SKM-1 (cell line): ENCODE measurements at regions not wholly inside any gene's neighbourhood (a gene's known extent, or its start where the extent isn't known, plus 50 kb on each side); places are given as distances from the start of the nearest gene placed in this dataset.
"Not testable (repeated sequence)": the region's sequence is repeated elsewhere in the genome, so short reads cannot be mapped to it uniquely, and the experiment has no call there.

ENCODE experiments used
- DNase-seq: peaks from one replicate; lab custom pipeline; 2025; ENCODE audit not compliant: unreplicated experiment; lab: John Stamatoyannopoulos, UW

DNA sequence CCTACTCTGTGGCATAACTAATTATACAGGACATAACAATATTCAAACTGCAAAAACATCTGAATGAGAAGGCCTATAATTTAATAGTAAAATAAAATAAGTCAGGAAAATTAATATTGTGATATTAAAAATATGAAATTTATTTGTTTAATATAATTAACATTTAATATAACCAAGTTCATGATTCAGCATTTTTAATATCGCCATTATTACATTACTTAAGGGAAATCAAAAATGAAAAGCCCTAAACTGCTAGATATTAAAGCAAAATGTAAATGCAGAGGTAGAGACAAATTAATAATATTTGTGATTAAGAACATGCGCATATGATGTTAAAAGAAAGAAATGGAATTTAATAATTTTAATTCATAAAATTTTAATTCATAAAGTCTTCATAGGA is 683.4 kb upstream of the EYS start:
- DNase-seq = no peak

DNA sequence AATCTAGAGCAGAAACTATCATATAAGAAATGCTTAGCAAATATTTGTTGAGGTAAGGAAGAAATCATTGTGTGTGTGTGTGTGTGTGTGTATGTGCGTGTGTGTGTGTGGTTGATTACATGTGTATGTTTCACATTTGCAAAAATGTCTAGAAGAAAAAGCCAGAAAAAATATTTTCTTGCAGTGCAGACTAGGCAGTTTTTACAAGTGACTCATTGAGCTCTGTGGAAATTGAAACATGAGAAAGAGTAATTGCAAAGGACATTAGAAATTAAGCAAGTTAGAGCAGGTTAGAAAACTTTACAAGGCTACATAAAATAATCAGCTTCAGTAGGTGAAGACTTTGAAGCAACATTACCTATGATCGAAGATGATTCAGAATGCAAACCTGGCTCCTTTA is 669.0 kb upstream of the EYS start:
- DNase-seq = no peak

DNA sequence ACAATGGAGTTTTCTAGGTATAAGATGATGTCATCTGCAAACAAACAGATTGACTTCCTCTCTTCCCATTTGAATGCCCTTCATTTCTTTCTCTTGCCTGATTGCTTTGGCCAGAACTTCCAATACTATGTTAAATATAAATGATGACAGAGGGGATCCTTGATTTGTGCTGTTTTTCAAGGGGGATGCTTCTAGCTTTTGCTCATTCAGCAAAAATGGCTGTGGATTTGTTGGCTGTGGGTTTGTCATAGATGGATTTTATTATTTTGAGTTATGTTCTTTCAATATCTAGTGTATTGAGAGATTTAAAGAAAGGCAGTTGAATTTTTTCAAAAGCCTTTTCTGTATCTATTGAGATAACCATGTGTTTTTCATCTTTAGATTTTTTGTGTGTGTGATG is 662.4 kb upstream of the EYS start:
- no peak for DNase-seq

DNA sequence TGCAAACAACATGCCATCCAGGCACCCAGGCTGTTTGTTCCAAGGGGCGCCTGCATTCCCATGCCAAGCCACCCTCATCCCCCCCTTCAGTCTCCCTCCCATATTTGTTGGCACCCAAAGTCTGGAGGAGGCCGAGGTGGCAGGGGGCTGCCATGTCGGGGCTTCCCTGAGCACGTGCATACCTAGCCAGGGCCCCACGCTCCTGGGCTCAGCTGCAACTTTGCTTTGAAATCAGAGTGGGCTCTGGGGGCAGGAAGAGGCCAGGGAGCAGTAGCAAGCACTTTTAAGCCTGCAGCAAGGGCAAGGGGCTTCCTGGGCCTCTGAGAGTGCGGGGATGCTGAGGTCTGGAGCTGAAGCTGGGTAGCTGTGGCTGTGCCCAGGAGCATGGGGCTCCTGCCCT is 655.9 kb upstream of the EYS start:
- DNase-seq = no peak

DNA sequence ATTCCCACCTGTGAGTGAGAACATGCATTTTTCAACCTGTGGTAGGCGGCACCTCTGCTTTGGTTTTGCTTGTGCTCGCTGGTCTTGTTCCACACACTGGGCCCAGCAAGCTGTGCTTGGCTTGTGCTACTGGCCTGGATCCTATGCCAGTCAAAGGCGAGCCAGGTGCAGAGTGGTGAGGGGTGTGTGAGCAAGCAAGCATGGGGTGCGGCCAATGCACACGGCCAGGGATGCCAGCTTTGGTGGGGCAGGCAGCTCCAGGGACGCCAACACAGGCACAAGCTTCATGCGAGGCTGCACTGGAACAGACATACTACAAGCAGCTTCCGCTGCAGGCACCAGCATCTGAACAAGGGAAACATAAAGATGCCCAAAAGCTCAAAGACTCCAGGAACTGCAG is 654.9 kb upstream of the EYS start:
- DNase-seq = no peak

DNA sequence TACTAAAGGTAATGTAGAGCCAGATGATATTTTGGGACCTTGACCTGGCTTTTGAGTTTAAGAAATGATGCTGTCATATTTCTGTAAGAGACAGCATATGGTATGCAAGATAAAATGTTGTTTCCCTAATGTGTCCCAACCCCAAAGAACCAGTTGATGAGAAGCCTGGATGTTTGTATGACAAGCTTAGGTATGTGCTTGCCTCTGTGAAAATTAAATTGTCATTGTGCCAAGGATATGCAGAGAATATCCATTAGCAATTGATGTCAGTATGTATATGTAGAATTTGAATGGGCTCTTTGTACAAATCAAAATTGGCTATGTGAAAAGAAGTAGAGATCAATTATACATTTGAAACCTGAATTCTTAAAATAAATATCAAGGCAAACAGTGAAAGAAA is 650.8 kb upstream of the EYS start:
- DNase-seq = no peak

DNA sequence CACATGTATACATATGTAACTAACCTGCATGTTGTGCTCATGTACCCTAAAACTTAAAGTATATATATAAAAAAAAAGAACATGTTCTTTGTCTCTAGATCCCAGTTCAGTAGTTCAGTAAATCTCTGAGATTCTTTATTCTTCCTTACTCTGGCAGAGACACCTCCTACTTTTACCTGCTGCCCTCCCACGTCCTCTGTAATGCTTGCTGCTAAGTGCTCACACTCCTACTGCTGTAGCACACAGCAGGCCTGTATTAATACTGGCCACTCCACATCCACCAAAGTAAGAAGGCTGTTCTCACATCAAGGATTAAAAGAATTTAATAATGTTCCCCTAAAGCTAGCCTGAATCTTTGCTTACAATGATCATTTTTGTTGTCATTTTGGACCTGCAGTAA is 648.4 kb upstream of the EYS start:
- no peak for DNase-seq

DNA sequence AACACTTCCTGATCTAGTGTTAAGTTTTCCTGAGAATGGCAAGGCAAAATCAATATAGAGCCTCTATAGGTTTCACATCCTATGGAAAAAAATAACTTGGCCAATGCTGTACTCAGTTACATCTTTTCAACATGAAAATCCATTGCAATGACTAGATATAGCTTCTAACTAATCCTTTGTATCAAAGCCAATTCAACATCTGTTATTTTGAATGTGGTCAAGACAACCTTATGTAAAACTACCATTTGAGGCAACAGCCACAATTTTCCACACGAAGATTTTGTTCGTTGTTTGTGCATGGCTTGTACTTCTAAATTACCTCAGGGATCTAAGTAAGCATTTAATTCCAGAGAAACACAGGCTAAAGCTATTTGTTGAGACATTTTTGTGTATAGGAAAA is 637.8 kb upstream of the EYS start:
- DNase-seq = no peak

DNA sequence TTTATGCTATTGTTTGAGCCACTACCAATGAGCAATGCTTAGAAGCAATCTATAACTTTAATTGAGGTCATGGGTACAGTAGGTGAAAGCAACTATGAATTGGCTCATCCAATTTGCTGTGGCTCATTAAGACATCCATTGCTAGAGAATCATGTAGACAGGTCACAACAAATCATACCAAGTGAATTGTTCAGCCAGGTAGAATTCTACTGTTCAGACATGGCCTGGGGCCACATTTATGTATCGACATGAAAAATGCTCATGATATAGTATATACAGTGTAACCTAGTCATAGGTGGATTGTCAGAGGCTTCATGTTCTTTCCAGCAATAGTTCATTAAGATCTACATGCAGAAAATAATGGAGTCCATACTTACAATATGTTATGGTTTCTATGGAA is 633.7 kb upstream of the EYS start:
- DNase-seq = no peak

DNA sequence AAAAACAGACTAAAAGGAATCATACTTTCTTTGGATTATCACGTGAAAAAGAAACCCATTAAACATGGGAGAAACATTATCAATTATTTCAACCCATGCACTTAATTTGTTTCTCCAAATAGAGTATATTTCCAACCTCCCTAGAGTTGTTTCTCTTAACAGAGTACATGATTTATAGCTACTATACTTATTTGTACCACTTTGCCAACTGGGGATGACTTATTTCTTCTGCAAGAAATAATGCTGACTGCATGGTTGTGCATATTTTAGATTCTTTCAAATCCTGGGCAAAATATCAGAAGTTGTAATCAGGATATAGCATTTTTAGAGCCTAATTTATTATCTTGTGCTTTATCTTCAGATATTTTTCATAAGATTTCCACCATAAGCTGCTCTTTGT is 629.1 kb upstream of the EYS start:
- no peak for DNase-seq

DNA sequence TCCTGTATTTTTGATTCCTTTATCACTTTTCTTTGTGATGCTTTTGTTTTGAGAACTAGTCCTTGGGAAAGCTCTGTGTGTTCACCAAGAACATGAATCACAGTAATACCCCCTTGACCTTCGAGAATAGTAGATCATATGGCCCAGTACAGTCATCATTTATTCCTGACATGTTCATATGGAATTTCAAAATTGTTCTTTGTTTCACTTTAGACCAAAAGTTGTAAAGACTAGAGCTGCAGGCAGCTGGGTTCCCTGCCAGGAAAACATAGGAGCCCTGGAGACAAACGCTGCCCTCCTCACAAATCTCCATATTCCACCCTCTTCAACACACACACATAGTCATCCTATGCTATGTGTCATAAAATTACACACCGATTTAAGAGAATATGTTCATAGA is 621.2 kb upstream of the EYS start:
- DNase-seq = no peak

DNA sequence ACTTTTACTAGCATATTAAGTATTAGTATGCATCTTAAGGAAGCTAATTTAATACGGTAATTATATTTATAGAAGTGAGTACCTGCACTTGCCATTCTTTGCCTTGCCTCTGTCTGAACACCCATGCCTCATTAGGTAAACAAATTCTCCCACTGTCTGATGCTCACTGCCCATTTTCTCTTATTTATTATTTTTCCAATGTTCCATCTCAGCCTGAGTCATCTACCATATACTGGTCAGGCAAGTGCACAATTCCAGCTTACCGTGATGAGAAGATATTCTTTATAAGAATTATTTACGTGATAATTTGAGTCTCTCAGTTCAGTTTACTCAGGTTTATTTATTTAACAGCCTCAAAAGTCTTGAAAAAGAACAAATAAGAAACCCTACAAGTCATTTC is 619.2 kb upstream of the EYS start:
- DNase-seq = no peak

DNA sequence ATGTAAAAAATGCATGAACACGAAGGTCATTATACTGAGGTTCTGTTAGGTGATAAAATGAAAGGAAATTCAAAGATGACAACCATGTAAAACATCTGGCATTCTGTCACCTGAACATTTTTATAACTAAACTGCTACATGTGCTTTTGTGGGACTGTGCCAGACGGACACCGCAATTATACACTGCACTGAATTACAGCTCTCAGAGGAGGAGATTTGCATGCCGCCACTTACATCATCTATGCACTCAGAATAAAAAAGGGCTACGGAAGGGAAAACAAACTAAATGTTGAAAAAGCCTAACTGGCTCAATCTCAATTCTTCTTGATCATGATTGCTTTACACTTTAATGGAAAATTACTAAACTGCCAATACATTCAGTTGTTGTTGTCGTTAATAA is 614.0 kb upstream of the EYS start:
- no peak for DNase-seq

DNA sequence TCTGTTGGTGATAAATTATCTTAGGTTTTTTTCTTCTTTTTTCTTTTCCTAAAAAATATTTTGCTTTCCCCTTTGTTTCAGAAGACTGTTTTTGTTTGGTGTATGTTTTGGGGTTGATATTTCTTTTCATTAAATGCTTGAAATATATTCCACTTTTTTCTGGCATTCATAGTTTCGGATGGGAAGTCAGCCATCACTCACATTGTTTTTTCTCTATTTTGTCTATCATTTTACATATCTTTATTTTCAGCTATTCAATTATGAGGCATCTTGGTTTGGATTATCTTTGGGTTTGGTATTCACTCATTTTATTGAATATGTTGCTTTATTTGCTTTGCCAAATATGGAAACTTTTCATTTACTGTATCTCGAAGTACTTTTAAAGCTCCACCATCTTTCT is 600.5 kb upstream of the EYS start:
- DNase-seq = no peak

DNA sequence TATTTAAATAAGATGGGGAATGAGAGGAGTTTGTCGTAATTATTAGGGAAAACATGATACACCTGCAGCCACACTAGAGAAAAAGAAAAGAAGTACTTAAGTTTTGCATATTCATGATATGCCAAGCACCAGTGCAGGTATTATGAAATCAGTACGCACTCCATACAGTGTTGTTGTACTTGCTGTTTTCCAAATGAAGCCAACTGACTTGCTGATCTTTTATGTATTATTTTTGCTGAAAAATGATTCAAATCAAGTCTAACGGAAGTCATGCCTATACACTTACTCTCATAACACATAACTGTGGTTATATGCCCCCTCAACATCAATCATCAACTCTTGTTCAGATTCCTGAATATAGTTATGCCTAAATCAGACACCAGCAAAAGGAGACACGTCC is 584.9 kb upstream of the EYS start:
- no peak for DNase-seq

DNA sequence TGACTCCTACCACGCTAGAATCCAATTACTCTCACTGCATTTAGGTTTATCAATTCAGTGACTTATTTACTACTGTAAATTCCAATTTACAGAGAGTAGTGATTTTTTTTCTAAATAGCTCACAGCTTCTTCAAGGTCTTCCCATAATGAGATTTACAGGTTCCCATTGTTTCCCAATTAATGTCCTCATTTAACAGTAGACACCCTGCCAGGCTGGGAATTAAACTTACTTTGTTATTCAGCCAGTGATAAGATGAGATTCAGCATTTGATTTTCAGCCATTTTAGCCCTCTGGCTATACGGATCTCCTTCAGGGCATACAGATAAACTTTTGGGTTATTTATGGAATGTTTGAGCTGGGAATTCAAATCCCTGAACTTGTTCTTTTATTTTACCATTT is 582.9 kb upstream of the EYS start:
- no peak for DNase-seq

DNA sequence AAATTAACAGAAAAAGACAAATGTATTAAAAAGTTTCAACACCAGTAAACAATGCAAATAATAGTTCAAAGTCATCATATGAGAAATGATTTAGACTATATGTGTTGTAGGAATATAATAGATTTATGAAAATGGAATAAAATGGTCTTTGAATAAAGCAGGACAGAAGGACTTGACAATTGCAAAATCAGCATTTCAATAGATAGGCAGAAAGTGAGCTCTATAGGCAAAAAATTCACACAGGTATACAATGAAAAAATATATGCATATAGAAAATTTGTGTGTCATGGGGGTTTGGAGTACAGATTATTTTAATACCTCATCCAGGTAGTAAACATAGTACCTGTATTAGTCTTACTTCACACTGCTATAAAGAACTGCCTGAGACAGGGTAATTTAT is 571.1 kb upstream of the EYS start:
- DNase-seq = no peak

DNA sequence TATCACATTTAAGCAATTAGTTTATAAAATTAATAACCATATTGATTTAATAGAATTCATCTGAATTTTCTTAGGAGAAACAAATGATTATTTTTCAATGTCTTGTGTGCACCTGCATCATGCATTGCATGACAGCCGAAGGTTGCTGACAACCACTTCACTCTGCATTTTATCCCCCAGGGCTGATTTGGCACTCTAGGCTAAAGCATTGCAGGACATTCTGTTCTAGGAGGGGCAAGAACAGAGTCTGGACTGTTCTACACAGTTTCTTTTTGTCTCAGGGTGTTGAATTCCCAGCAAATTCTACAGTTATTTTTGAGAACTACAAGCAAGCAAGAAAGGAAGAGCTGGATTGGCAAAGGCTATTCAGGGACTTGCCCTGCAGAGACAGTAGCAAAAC is 570.4 kb upstream of the EYS start:
- DNase-seq = no peak

DNA sequence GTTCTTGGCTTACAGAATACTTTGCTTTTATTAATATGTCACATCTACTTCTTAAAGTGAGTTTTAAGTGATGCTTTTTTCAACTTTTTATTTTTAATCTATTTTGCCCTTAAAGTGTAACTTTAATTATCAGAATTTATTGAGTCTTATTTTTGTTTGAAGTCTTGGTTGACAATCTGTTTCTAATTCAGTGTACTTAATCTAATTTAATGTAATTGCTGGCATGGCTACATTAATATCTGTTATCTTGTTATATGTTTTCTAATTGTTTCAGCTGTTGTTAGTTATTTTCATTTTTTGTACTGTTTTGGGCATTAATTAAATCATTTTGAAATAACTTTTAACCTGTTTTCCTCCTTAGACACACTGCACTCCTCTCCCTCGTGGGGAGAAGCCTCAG is 558.7 kb upstream of the EYS start:
- DNase-seq = no peak

DNA sequence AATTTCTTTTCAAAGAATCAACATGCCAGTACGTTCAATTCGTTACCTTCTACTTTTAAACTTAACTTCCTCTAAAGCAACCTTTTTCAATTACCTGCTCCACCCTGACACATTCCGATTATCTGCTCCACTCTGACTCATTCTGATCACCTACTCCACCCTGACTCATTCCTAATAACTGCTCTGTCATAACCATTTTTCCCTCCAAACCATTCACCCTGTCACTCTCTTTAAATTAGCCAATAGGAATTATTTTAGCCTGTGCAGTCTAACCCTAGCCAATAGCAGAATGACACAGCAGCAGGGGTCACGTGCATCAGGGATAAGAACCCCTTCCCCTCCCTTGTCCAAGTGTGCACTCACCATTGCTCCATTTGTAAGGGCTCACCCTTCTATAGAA is 557.4 kb upstream of the EYS start:
- DNase-seq = no peak

DNA sequence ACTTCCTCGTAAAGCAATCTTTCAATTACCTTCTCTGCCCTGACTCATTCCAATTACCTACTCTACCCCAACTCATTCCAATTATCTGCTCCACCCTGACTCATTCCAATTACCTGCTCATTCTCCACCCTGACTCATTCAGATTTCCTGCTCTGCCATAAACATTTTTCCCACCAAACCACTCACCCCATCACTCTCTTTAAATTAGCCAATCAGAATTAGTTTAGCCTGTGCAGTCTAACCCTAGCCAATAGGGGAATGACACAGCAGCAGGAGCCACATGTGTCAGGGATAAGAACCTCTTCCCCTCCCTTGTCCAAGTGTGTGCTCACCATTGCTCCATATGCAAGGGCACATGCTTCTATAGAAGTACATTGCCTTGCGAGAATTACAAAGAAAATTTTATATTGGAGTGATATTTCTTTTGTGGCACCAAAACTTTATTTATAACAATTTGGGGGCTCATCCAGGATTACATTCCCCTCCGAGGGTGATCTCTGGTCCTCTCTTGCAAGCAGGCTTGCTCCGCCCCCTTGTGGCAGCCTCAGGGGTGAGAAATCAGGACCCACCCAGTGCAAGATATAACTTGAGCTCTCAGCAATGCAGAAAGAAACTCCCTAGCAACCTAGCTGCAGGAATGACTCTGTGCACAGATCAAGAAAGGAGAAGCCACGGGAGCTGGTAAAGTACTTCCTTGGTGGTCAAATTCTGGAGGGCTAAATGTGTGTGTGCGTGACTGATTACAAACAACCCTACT is 551.9 kb upstream of the EYS start:
- DNase-seq = not testable (repeated sequence)

DNA sequence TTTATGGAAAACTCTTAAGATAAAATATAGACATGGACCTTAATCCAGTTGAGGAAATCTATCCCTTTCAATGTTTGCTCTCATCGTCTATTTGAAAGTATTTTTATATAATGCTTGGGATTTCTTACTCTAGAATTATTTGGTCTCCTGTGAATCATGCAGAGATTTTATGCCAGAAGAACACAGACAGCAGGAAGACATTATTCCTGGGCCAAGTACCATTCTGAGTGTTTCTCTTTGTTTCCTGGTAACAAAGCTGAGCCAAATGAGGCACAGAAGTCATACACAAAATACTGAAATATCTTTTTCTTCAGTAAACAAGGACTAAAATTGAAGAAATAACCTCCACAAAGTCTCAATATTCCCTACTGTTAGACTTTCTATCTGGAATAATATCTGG is 538.2 kb upstream of the EYS start:
- DNase-seq = no peak

DNA sequence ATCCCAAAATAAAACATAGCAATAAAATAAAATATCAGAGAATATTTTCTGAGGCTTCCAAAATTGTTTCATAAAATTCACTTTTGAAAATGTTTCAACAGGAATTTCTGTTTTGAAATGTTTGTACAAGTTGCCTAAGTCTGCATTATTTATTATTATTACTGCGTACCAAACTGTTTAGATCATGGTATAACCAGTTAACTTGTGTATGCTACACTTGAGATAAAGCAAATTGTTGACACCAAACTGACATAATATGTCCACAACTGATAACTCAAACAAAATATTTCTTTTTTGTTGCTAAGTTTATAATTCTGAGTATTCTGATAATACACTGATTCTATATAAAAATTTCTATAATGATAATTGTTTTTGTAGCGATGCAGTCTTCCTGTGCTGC is 531.8 kb upstream of the EYS start:
- DNase-seq = no peak

DNA sequence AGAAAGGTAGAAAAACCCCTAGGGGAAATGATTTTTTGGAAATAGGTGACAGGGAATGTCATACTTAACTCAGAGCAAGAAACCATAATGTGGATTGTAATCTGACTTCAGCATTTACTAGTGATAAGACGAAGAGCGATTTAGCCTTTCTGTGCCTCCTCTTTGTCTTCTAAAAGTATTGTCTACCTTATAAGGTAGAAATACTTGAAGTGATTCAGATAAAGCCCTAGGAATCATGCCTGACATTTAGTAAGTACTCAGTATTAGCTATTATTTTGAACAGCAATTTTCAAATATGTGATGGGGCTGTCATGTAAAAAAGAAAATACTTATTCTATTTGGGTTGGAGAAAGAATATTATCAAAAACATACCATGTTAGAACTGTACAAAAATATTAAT is 525.9 kb upstream of the EYS start:
- DNase-seq = no peak
